Heart right ventricle (tissue), 16 donors: ENCODE measurements at regions not wholly inside any gene's neighbourhood (a gene's known extent, or its start where the extent isn't known, plus 50 kb on each side); places are given as distances from the start of the nearest gene placed in this dataset.
"Not testable (repeated sequence)": the region's sequence is repeated elsewhere in the genome, so short reads cannot be mapped to it uniquely, and the experiment has no call there.

ENCODE experiments used
- ATAC-seq, 8 donors: fragments of 200-7000 bp; cut with Tn5 transposase; one replicate each; pipeline ENCODE4 v1.9.1; 2020; ENCODE audit warnings: mild to moderate bottlenecking in 8 of 8, moderate library complexity in 8 of 8, moderate number of reproducible peaks in 1 of 8
- DNase-seq, 2 donors: peaks; one replicate each; pipeline ENCODE4 v3.0.0-alpha.2; 2020
- H3K27ac ChIP-seq, 10 donors: fragments of 200-600 bp; sonication (generic) in 2 of 10; one replicate each; pipeline versions ENCODE4 v1.5.0 to v1.8.0; 2020 to 2022; ENCODE audit warnings: mild to moderate bottlenecking in 3 of 10
- H3K27me3 ChIP-seq, 7 donors: fragments of 200-600 bp; one replicate each; pipeline ENCODE4 v1.8.0; 2021 to 2022; ENCODE audit warnings: mild to moderate bottlenecking in 2 of 7
- H3K36me3 ChIP-seq, 9 donors: fragments of 200-600 bp; sonication (generic) in 1 of 9; one replicate each; pipeline versions ENCODE4 v1.5.0 to v1.8.0; 2020 to 2022; ENCODE audit warnings: mild to moderate bottlenecking in 2 of 9
- H3K4me1 ChIP-seq, 9 donors: fragments of 200-600 bp; sonication (generic) in 1 of 9; one replicate each; pipeline versions ENCODE4 v1.5.0 to v1.8.0; 2020 to 2022; ENCODE audit warnings: mild to moderate bottlenecking in 4 of 9
- H3K4me3 ChIP-seq, 10 donors: fragments of 200-600 bp; sonication (generic) in 2 of 10; one replicate each; pipeline versions ENCODE4 v1.5.0 to v1.8.0; 2020 to 2022; ENCODE audit warnings: mild to moderate bottlenecking in 7 of 10, moderate library complexity in 2 of 10
- H3K9me3 ChIP-seq, 11 donors: fragments of 200-600 bp in 10 of 11; sonication (generic) in 2 of 11; one replicate each; pipeline versions ENCODE4 v1.5.0 to v1.8.0; 2013 to 2022; ENCODE audit warnings: mild to moderate bottlenecking in 2 of 11, control low read depth in 1 of 11, moderate library complexity in 1 of 11
- CTCF ChIP-seq, 9 donors: fragments of 200-600 bp; sonication (generic) in 2 of 9; IDR thresholded peaks; one replicate each; pipeline versions ENCODE4 v1.5.0 to v1.8.0; 2021 to 2022; ENCODE audit warnings: antibody characterized with exemption in 9 of 9, mild to moderate bottlenecking in 5 of 9, moderate library complexity in 1 of 9
- WGBS, 2 donors: extraction: QIAGEN DNeasy Blood & Tissue Kit; methylation state at CpG; one replicate each; pipeline ENCODE4 v1.1.7; 2013; ENCODE audit warnings: inconsistent platforms in 1 of 2; 5-methylcytosine and 5-hydroxymethylcytosine counted together
- intact Hi-C, 10 donors: fragments of 100-400 bp; cut with DNase I; formaldehyde crosslinking; loops; one replicate each; pipeline versions ENCODE4 v1.11.1 to v1.14.2; 2022
- donor health status: Arrhythmogenic right ventricular cardiomyopathy.
- donor health status: ischemic (EF 13 %, LVEDD 7.1; RV severe dilation, severe dysfunction).
- donor health status: healthy with polysubstance abuse.
- donor health status: DM: no; HTN: yes; CAD: no.
- donor health status: DM: no; HTN: no; CAD: no.
- donor health status: ischemic (EF 25% LVEDD 6.9; RV normal size, moderate dysfunction).
- donor health status: ischemic (EF 25% LVEDD 5.7; RV mildly dilated, moderate dysfunction).
- donor health status: healthy.
- donor health status: DM: yes; HTN: yes; CAD: no.
- donor health status: Ischemic cardiomyopathy.
- donor health status: ischemic (EF 35%, LVEDD 5.7; RV mildly dilated, moderate dysfunction).
- donor health status: nonischemic (EF 11% LVEDD 7.7; RV severe dilation, severe dysfunction).
- donor health status: DM: yes; HTN: yes; CAD: no.
- donor health status: PGD.
- donor health status: ischemic (EF 29% LVEDD 5.4; RV normal size, mild dysfunction).
- donor health status: nonischemic (EF 23%, LVEDD 6.1; RV moderate dilation, normal function).

GRCh38 chr5:82719368-82719767, 357.8 kb downstream of the TMEM167A start:
- no peak overlapping the region for H3K4me3 ChIP-seq
- intact Hi-C loops, result no loop called here
- 38 to 53% methylated on average over 1 of the region's 1 CpG for WGBS, 2 donors
- H3K27me3 ChIP-seq, result no peaks in the 10 kb centered on the region
- H3K36me3 ChIP-seq, result no peaks in the 10 kb centered on the region
- TF ChIP-seq CTCF (IDR thresholded peaks at IDR 0.05), result no peak
- H3K27ac ChIP-seq, result peak overlapping the region in 2 of 10 donors; percentile 17 to 36
- ATAC-seq (peak in 6 of 8 donors; percentile 66 to 87 (median 76)), DNase-seq (peak in 1 of 2 donors; percentile 25)
- no peaks in the 10 kb centered on the region for H3K9me3 ChIP-seq
- H3K4me1 ChIP-seq, result peaks cover 0 to 20% (median 10%) of the 10 kb centered on the region in 9 donors

- H3K9me3 ChIP-seq, result no peaks in the 10 kb centered on the region
- no peak for TF ChIP-seq CTCF (IDR thresholded peaks at IDR 0.05)
- H3K4me3 ChIP-seq, result no peak overlapping the region
- no peak for ATAC-seq
- peaks cover 0 to 20% (median 10%) of the 10 kb centered on the region in 9 donors for H3K4me1 ChIP-seq
- H3K27ac ChIP-seq, result no peak overlapping the region
- no peaks in the 10 kb centered on the region for H3K27me3 ChIP-seq
- DNase-seq, result no peak
- 92 to 97% methylated on average over 2 of the region's 2 CpGs for WGBS, 2 donors
- no peaks in the 10 kb centered on the region for H3K36me3 ChIP-seq
- intact Hi-C loops, result no loop called here
These were observed 359.5 kb downstream of the TMEM167A start for GRCh38 chr5:82717738-82718137.

GRCh38 chr5:82714732-82715131, 362.5 kb downstream of the TMEM167A start:
- DNase-seq, H3K4me3 ChIP-seq, H3K4me1 ChIP-seq, H3K9me3 ChIP-seq, H3K36me3 ChIP-seq, H3K27ac ChIP-seq, H3K27me3 ChIP-seq, ATAC-seq, intact Hi-C loops: not testable (repeated sequence)
- 97 to 99% methylated on average over 21 of the region's 21 CpGs for WGBS, 2 donors

GRCh38 chr5:82713811-82714210, 363.4 kb downstream of the TMEM167A start:
- no peaks in the 10 kb centered on the region for H3K36me3 ChIP-seq
- no peak overlapping the region for H3K4me3 ChIP-seq
- no peaks in the 10 kb centered on the region for H3K27me3 ChIP-seq
- no peaks in the 10 kb centered on the region for H3K9me3 ChIP-seq
- ATAC-seq (no peak), DNase-seq (no peak)
- no peak overlapping the region for H3K27ac ChIP-seq
- intact Hi-C loops, result no loop called here
- 95 to 97% methylated on average over 2 of the region's 2 CpGs for WGBS, 2 donors
- TF ChIP-seq CTCF (IDR thresholded peaks at IDR 0.05), result no peak
- no peaks in the 10 kb centered on the region for H3K4me1 ChIP-seq

- H3K4me3 ChIP-seq, result no peak overlapping the region
- no peaks in the 10 kb centered on the region for H3K4me1 ChIP-seq
- intact Hi-C loops, result no loop called here
- TF ChIP-seq CTCF (IDR thresholded peaks at IDR 0.05), result no peak
- H3K27ac ChIP-seq, result no peak overlapping the region
- WGBS, 2 donors, result 0 to 100% methylated on average over 1 of the region's 1 CpG
- DNase-seq (no peak), ATAC-seq (no peak)
- no peaks in the 10 kb centered on the region for H3K27me3 ChIP-seq
- H3K9me3 ChIP-seq, result peaks cover 0 to 10% (median 0%) of the 10 kb centered on the region in 11 donors
- H3K36me3 ChIP-seq, result no peaks in the 10 kb centered on the region
These were observed 369.5 kb downstream of the TMEM167A start for GRCh38 chr5:82707741-82708140.
